Uterus (tissue), 2 donors: ENCODE measurements at regions not wholly inside any gene's neighbourhood (a gene's known extent, or its start where the extent isn't known, plus 50 kb on each side); places are given as distances from the start of the nearest gene placed in this dataset.

Source experiments
- CTCF ChIP-seq, 4 experiments: fragments of 200-600 bp in 2 of 4; fragments of 450-650 bp in 2 of 4; sonication (generic) in 2 of 4; IDR thresholded peaks; one replicate each; pipeline ENCODE4 v1.5.1; 2016 to 2019; ENCODE audit warnings: antibody characterized with exemption in 4 of 4, mild to moderate bottlenecking in 2 of 4, moderate library complexity in 1 of 4
- POLR2A ChIP-seq, 2 donors: fragments of 450-650 bp; IDR thresholded peaks; one replicate each; pipeline ENCODE4 v1.6.1; 2016; ENCODE audit warnings: antibody characterized with exemption in 2 of 2, mild to moderate bottlenecking in 1 of 2, moderate library complexity in 1 of 2

GRCh38 chr12:98297538-98297937 is 217.9 kb upstream of the TMPO start:
- TF ChIP-seq CTCF (IDR thresholded peaks at IDR 0.05), result no peak
- no peak for TF ChIP-seq POLR2A (IDR thresholded peaks at IDR 0.05)
